GM23338 (cell line): ENCODE measurements at regions not wholly inside any gene's neighbourhood (a gene's known extent, or its start where the extent isn't known, plus 50 kb on each side); places are given as distances from the start of the nearest gene placed in this dataset.

Experiments used
- ATAC-seq: fragments of 200-7000 bp; cut with Tn5 transposase; 3 replicates; pipeline ENCODE4 v1.9.1; 2020
- DNase-seq: peaks from one replicate; pipeline ENCODE4 v3.0.0-alpha.2; 2015; ENCODE audit warnings: low spot score
- H2AFZ ChIP-seq: fragments of 200-600 bp; sonication (generic); 2 replicates; pipeline ENCODE4 v1.8.0; 2016; ENCODE audit warnings: antibody characterized with exemption, mild to moderate bottlenecking, moderate library complexity
- H3F3A ChIP-seq: fragments of 200-600 bp; sonication (generic); replicated peaks from 2 replicates; pipeline ENCODE4 v1.8.0; 2017; ENCODE audit warnings: antibody characterized with exemption, mixed run types, low read depth
- H3K27ac ChIP-seq: fragments of 200-600 bp; sonication (generic); 2 replicates; pipeline ENCODE4 v1.6.1; 2016; ENCODE audit warnings: low read depth
- H3K27me3 ChIP-seq: fragments of 200-600 bp; sonication (generic); 2 replicates; pipeline ENCODE4 v1.8.0; 2016; ENCODE audit warnings: mild to moderate bottlenecking, mixed run types, moderate library complexity; ENCODE audit not compliant: insufficient read depth
- H3K36me3 ChIP-seq: fragments of 200-600 bp; sonication (generic); 2 replicates; pipeline ENCODE4 v1.8.0; 2016; ENCODE audit warnings: mild to moderate bottlenecking; ENCODE audit not compliant: insufficient read depth
- H3K4me1 ChIP-seq: fragments of 200-600 bp; sonication (generic); 2 replicates; pipeline ENCODE4 v1.8.0; 2016; ENCODE audit warnings: mild to moderate bottlenecking, moderate library complexity; ENCODE audit not compliant: insufficient read depth
- H3K4me2 ChIP-seq: fragments of 200-600 bp; sonication (generic); 2 replicates; pipeline ENCODE4 v1.7.1; 2017; ENCODE audit warnings: mixed run types
- H3K4me3 ChIP-seq: fragments of 200-600 bp; sonication (generic); 2 replicates; pipeline ENCODE4 v1.6.1; 2016; ENCODE audit warnings: mixed run types
- H3K79me2 ChIP-seq: fragments of 200-600 bp; sonication (generic); replicated peaks from 2 replicates; pipeline ENCODE4 v1.8.0; 2017; ENCODE audit warnings: mild to moderate bottlenecking; ENCODE audit not compliant: insufficient read depth
- H3K9me2 ChIP-seq: fragments of 200-600 bp; sonication (generic); 2 replicates; pipeline ENCODE4 v1.8.0; 2017; ENCODE audit not compliant: insufficient read depth
- H4K20me1 ChIP-seq: fragments of 200-600 bp; sonication (generic); replicated peaks from 2 replicates; pipeline ENCODE4 v1.8.0; 2017; ENCODE audit warnings: mild to moderate bottlenecking; ENCODE audit not compliant: insufficient read depth
- H3K27ac Mint-ChIP-seq: 2 replicates; pipeline ENCODE4 v1.8.0; 2020; ENCODE audit warnings: inconsistent platforms, mild to moderate bottlenecking, moderate library complexity, mixed read lengths
- H3K27me3 Mint-ChIP-seq: 3 replicates; pipeline ENCODE4 v1.8.0; 2022; ENCODE audit warnings: low read depth, mild to moderate bottlenecking, moderate library complexity, mixed read lengths, inconsistent platforms; ENCODE audit not compliant: insufficient read depth, poor library complexity
- H3K36me3 Mint-ChIP-seq: 3 replicates; pipeline ENCODE4 v1.8.0; 2021; ENCODE audit warnings: low read depth, mild to moderate bottlenecking, inconsistent platforms, moderate library complexity, mixed read lengths
- H3K4me1 Mint-ChIP-seq: 3 replicates; pipeline ENCODE4 v1.8.0; 2020; ENCODE audit warnings: mild to moderate bottlenecking, inconsistent platforms, mixed read lengths
- H3K4me3 Mint-ChIP-seq: 3 replicates; pipeline ENCODE4 v1.8.0; 2021; ENCODE audit warnings: moderate library complexity, mild to moderate bottlenecking, inconsistent platforms, mixed read lengths
- H3K9me3 Mint-ChIP-seq: 3 replicates; pipeline ENCODE4 v1.8.0; 2020; ENCODE audit warnings: moderate library complexity, mild to moderate bottlenecking, inconsistent platforms, mixed read lengths
- CREB1 ChIP-seq: fragments of 250-450 bp; sonication (Bioruptor Pico); IDR thresholded peaks from 2 replicates; pipeline ENCODE4 v1.5.0; 2020; ENCODE audit warnings: low read depth, mild to moderate bottlenecking, moderate library complexity
- CTCF ChIP-seq, 2 experiments: fragments of 200-600 bp in 1 of 2; sonication (generic) in 1 of 2; conservative IDR thresholded peaks; 2 replicates each; pipeline versions ENCODE4 v1.5.1 to v1.6.1; 2016 to 2017; ENCODE audit warnings: antibody characterized with exemption in 2 of 2, low read depth in 2 of 2, mild to moderate bottlenecking in 2 of 2, moderate library complexity in 1 of 2
- ETS1 ChIP-seq: IDR thresholded peaks from 2 replicates; pipeline ENCODE4 v1.6.1; 2016; ENCODE audit warnings: antibody characterized with exemption
- EZH2 ChIP-seq: fragments of 200-600 bp; sonication (generic); IDR thresholded peaks from one replicate; pipeline ENCODE4 v1.8.0; 2017; ENCODE audit warnings: antibody characterized with exemption, mild to moderate bottlenecking, low read depth; ENCODE audit not compliant: unreplicated experiment
- EZH2phosphoT487 ChIP-seq: fragments of 200-600 bp; sonication (generic); IDR thresholded peaks from one replicate; pipeline ENCODE4 v1.8.1; 2018; ENCODE audit warnings: antibody characterized with exemption; ENCODE audit not compliant: unreplicated experiment
- JUNB ChIP-seq: IDR thresholded peaks from one replicate; pipeline ENCODE4 v1.6.1; 2016; ENCODE audit warnings: antibody characterized with exemption; ENCODE audit not compliant: unreplicated experiment
- NANOG ChIP-seq: IDR thresholded peaks from 2 replicates; pipeline ENCODE4 v1.6.1; 2016; ENCODE audit warnings: antibody characterized with exemption, borderline replicate concordance
- POLR2AphosphoS5 ChIP-seq: IDR thresholded peaks from 2 replicates; pipeline ENCODE4 v1.6.1; 2016; ENCODE audit warnings: antibody characterized with exemption, low read depth
- REST ChIP-seq: IDR thresholded peaks from one replicate; pipeline ENCODE4 v1.6.1; 2018; ENCODE audit warnings: antibody characterized with exemption; ENCODE audit not compliant: unreplicated experiment
- STAT1 ChIP-seq: IDR thresholded peaks from one replicate; pipeline ENCODE4 v1.6.1; 2016; ENCODE audit warnings: antibody characterized with exemption; ENCODE audit not compliant: unreplicated experiment
- ZNF114 ChIP-seq: fragments of 250-450 bp; sonication (Bioruptor Pico); IDR thresholded peaks from 2 replicates; pipeline ENCODE4 v1.5.0; 2020; ENCODE audit warnings: mild to moderate bottlenecking, moderate library complexity
- ZNF331 ChIP-seq: fragments of 250-450 bp; sonication (Bioruptor Pico); IDR thresholded peaks from 2 replicates; pipeline ENCODE4 v1.5.0; 2020; ENCODE audit warnings: low read depth, mild to moderate bottlenecking, moderate library complexity
- ZNF462 ChIP-seq: fragments of 250-450 bp; sonication (Bioruptor Pico); IDR thresholded peaks from 2 replicates; pipeline ENCODE4 v1.5.0; 2020; ENCODE audit warnings: mild to moderate bottlenecking, moderate library complexity

- peaks cover 10% of the 10 kb centered on the region for H3K9me3 Mint-ChIP-seq
- TF ChIP-seq EZH2, result no peak
- no peak for TF ChIP-seq STAT1
- TF ChIP-seq JUNB, result no peak
- no peak for TF ChIP-seq EZH2phosphoT487
- no peak for TF ChIP-seq REST
- TF ChIP-seq ZNF462 (CRISPR knock-in tag), result no peak
- TF ChIP-seq ZNF331, result no peak
- no peak for TF ChIP-seq ZNF114
- no peak for TF ChIP-seq NANOG
- no peak for TF ChIP-seq POLR2AphosphoS5
- TF ChIP-seq CREB1, result no peak
- no peak for TF ChIP-seq CTCF (conservative IDR thresholded peaks at IDR 0.05; ENCODE audit: low read depth in 2 of 2)
- TF ChIP-seq ETS1, result no peak
- no peak overlapping the region for H3K4me3 ChIP-seq
- no peak for ATAC-seq
- peaks cover 2% of the 10 kb centered on the region; the same call in 2 of the 3 replicates for H3K36me3 Mint-ChIP-seq
- H3K27ac Mint-ChIP-seq, result no peak overlapping the region
- no peaks in the 10 kb centered on the region for H3K4me1 ChIP-seq
- no peaks in the 10 kb centered on the region for H3K79me2 ChIP-seq
- no peaks in the 10 kb centered on the region for H3K27me3 ChIP-seq
- no peak overlapping the region for H3K4me2 ChIP-seq
- no peak overlapping the region for H3K27ac ChIP-seq
- no peak for DNase-seq
- no peaks in the 10 kb centered on the region for H3K27me3 Mint-ChIP-seq
- peaks cover 3% of the 10 kb centered on the region; the same call in 2 of the 3 replicates for H3K4me1 Mint-ChIP-seq
- no peak overlapping the region for H3K4me3 Mint-ChIP-seq
- H3K9me2 ChIP-seq, result no peaks in the 10 kb centered on the region
- H2AFZ ChIP-seq, result peak overlapping the region; percentile 6; the same call in 1 of the 2 replicates
- no peaks in the 10 kb centered on the region for H4K20me1 ChIP-seq
- no peaks in the 10 kb centered on the region for H3F3A ChIP-seq
- peaks cover 3% of the 10 kb centered on the region; the same call in 1 of the 2 replicates for H3K36me3 ChIP-seq
Measured at GRCh38 chr18:55672574-55673361, 84.8 kb upstream of the TCF4 start.
